ENCODE measurements at regions not wholly inside any gene's neighbourhood (a gene's known extent, or its start where the extent isn't known, plus 50 kb on each side); places are given as distances from the start of the nearest gene placed in this dataset.
"Not testable (repeated sequence)": the region's sequence is repeated elsewhere in the genome, so short reads cannot be mapped to it uniquely, and the experiment has no call there.

DNA sequence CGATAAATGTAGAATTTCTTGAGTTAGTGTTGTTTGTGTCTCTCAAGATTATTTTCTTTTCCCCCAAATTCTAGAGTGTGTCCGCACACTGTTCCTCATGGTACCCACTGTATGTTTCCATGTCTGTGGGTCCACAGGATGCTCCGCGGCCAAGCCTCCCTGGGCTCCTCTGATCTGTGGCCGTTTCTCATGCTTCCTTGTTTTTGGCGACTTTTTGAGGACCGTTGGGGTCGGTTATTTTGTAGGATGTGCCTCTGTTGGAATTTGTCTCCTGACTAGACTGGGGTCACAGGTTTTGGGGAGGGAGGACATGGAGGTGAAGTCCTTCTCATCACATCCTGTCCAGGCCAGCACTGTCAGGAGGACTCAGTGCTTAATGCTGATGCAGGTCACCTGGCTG, 140.0 kb downstream of the LAT start:
- Histone ChIP-seq H3K4me2 (ENCODE audit: low read depth, low read length) (no peak overlapping the region), H3K9me3 (ENCODE audit: low read length) (no peaks in the 10 kb centered on the region), H2AFZ (ENCODE audit: low read length) (no peak overlapping the region), H3K36me3 (replicated peaks in 1 of 2; ENCODE audit: control insufficient read depth in 1 of 2, insufficient read depth in 2 of 2, low read length in 2 of 2) (no peaks in the 10 kb centered on the region), H4K20me1 (ENCODE audit: insufficient read depth, low read length) (no peaks in the 10 kb centered on the region), H3K4me3 (replicated peaks in 1 of 3; ENCODE audit: insufficient read depth in 1 of 3, low read depth in 2 of 3, low read length in 3 of 3) (no peak overlapping the region), H3K27me3 (ENCODE audit: control insufficient read depth in 1 of 2, insufficient read depth in 2 of 2, low read length in 2 of 2) (peaks cover 10 to 44% of the 10 kb centered on the region in 2 experiments), H3K27ac (ENCODE audit: extremely low read length, insufficient read depth, low read length) (no peak overlapping the region), H3K9ac (ENCODE audit: insufficient read depth, low read depth, low read length) (no peak overlapping the region), H3K79me2 (ENCODE audit: insufficient read depth, low read length) (no peaks in the 10 kb centered on the region), H3K4me1 (ENCODE audit: insufficient read depth, low read length) (no peaks in the 10 kb centered on the region)
- POLR2A ChIA-PET = no interaction called here
- TF ChIP-seq KDM4B (CRISPR knock-in tag; IDR thresholded peaks at IDR 0.05) (no peak), ZNF225 (CRISPR knock-in tag; IDR thresholded peaks at IDR 0.05) (no peak), SPEN (CRISPR knock-in tag; IDR thresholded peaks at IDR 0.05; ENCODE audit: low read depth) (no peak), ATM (IDR thresholded peaks at IDR 0.05; ENCODE audit: borderline replicate concordance) (no peak)
- TF ChIP-seq, protein P1, sequence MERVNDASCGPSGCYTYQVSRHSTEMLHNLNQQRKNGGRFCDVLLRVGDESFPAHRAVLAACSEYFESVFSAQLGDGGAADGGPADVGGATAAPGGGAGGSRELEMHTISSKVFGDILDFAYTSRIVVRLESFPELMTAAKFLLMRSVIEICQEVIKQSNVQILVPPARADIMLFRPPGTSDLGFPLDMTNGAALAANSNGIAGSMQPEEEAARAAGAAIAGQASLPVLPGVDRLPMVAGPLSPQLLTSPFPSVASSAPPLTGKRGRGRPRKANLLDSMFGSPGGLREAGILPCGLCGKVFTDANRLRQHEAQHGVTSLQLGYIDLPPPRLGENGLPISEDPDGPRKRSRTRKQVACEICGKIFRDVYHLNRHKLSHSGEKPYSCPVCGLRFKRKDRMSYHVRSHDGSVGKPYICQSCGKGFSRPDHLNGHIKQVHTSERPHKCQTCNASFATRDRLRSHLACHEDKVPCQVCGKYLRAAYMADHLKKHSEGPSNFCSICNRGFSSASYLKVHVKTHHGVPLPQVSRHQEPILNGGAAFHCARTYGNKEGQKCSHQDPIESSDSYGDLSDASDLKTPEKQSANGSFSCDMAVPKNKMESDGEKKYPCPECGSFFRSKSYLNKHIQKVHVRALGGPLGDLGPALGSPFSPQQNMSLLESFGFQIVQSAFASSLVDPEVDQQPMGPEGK (CRISPR knock-in tag; IDR thresholded peaks at IDR 0.05) = no peak
- DNase-seq (ENCODE audit: low spot score) (no peak), ATAC-seq (no peak), FAIRE-seq (no peak)
- WGBS (ENCODE audit: low lambda C conversion rate) = 40% methylated on average over 8 of the region's 8 CpGs
- intact Hi-C loops (cut with micrococcal nuclease; ENCODE audit: unreplicated experiment) = no loop called here
- CTCF ChIA-PET (ENCODE audit: low intra/inter-chr PET ratio, low total read pairs) = no interaction called here
- in situ Hi-C loops (cut with HindIII; ENCODE audit: extremely low pct_ligation_motif_present, low pct_unique_long_range_greater_than_20kb) = loop anchor here (25.0 kb wide), 1 partner anchor 87 kb away; no protein-coding TSS in a partner anchor
- no TSS peak for BruUV-seq (replicated peaks)

DNA sequence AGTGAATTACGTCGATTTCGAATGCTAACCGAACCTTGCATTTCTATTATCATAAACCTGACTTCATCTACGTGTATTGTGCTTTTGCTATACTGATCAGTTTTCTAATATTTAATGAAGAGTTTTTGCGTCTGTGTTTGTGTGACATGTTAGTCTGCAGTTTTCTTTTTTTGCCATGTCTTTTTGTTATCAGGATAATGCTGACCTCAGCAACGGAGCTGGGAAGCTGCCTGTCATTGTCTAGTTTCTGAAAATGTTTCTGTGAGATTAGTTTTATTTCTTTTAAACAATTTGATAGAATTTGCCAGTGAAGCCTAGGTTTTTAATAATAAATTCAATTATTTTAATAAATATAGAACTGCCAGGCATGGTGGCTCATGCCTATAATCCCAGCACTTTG, 139.3 kb downstream of the LAT start:
- BruUV-seq (replicated peaks); CTCF ChIA-PET (ENCODE audit: low intra/inter-chr PET ratio, low total read pairs): not testable (repeated sequence)
- in situ Hi-C loops (cut with HindIII; ENCODE audit: extremely low pct_ligation_motif_present, low pct_unique_long_range_greater_than_20kb) = loop anchor here (25.0 kb wide), 1 partner anchor 88 kb away; no protein-coding TSS in a partner anchor

DNA sequence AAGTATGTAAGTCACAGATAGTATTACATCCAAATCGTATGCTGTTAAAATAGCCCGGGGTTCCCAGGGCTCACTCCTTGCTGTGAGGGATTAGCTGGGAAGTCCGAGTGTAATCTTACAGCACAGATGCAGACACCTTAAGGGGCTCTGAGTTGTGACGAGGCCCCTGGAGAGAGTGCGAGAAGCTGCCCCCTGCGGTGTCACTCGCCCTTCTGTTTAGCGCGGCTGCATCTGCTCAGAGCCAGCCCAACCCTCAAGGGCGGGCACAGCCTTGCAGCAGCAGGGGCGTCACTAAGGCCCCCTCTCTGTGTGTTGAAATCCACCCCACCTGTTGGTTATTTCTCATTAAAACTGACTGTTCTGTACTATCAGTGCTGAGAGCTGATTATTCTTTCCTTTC, 135.8 kb downstream of the LAT start:
- H3K4me3 ChIP-seq (replicated peaks in 1 of 3; ENCODE audit: insufficient read depth in 1 of 3, low read depth in 2 of 3, low read length in 3 of 3); FAIRE-seq; H3K4me2 ChIP-seq (ENCODE audit: low read depth, low read length); H3K9ac ChIP-seq (ENCODE audit: insufficient read depth, low read depth, low read length); BruUV-seq (replicated peaks); H3K27ac ChIP-seq (ENCODE audit: extremely low read length, insufficient read depth, low read length); H2AFZ ChIP-seq (ENCODE audit: low read length); H3K9me3 ChIP-seq (ENCODE audit: low read length); DNase-seq (ENCODE audit: low spot score); H4K20me1 ChIP-seq (ENCODE audit: insufficient read depth, low read length); H3K27me3 ChIP-seq (ENCODE audit: control insufficient read depth in 1 of 2, insufficient read depth in 2 of 2, low read length in 2 of 2); intact Hi-C loops (cut with micrococcal nuclease; ENCODE audit: unreplicated experiment); POLR2A ChIA-PET; H3K36me3 ChIP-seq (replicated peaks in 1 of 2; ENCODE audit: control insufficient read depth in 1 of 2, insufficient read depth in 2 of 2, low read length in 2 of 2); H3K79me2 ChIP-seq (ENCODE audit: insufficient read depth, low read length); CTCF ChIA-PET (ENCODE audit: low intra/inter-chr PET ratio, low total read pairs); ATAC-seq: not testable (repeated sequence)
- in situ Hi-C loops (cut with HindIII; ENCODE audit: extremely low pct_ligation_motif_present, low pct_unique_long_range_greater_than_20kb) = loop anchor here (25.0 kb wide), 1 partner anchor 92 kb away; no protein-coding TSS in a partner anchor
- peaks cover 12% of the 10 kb centered on the region for H3K4me1 ChIP-seq (ENCODE audit: insufficient read depth, low read length)
- 58% methylated on average over 11 of the region's 11 CpGs for WGBS (ENCODE audit: low lambda C conversion rate)

More for the DNA sequence above, 139.3 kb downstream of the LAT start:
- 72% methylated on average over 7 of the region's 7 CpGs for WGBS (ENCODE audit: low lambda C conversion rate)
- ATAC-seq; H4K20me1 ChIP-seq (ENCODE audit: insufficient read depth, low read length); H3K27ac ChIP-seq (ENCODE audit: extremely low read length, insufficient read depth, low read length); DNase-seq (ENCODE audit: low spot score); POLR2A ChIA-PET; H3K4me2 ChIP-seq (ENCODE audit: low read depth, low read length); H3K36me3 ChIP-seq (replicated peaks in 1 of 2; ENCODE audit: control insufficient read depth in 1 of 2, insufficient read depth in 2 of 2, low read length in 2 of 2); H3K9ac ChIP-seq (ENCODE audit: insufficient read depth, low read depth, low read length); H3K9me3 ChIP-seq (ENCODE audit: low read length); H3K4me3 ChIP-seq (replicated peaks in 1 of 3; ENCODE audit: insufficient read depth in 1 of 3, low read depth in 2 of 3, low read length in 3 of 3); H3K79me2 ChIP-seq (ENCODE audit: insufficient read depth, low read length); intact Hi-C loops (cut with micrococcal nuclease; ENCODE audit: unreplicated experiment); H2AFZ ChIP-seq (ENCODE audit: low read length); H3K4me1 ChIP-seq (ENCODE audit: insufficient read depth, low read length); FAIRE-seq: not testable (repeated sequence)
- H3K27me3 ChIP-seq (ENCODE audit: control insufficient read depth in 1 of 2, insufficient read depth in 2 of 2, low read length in 2 of 2) = peaks cover 6 to 39% of the 10 kb centered on the region in 2 experiments; a peak in 4 of 5 replicates
- peak; percentile 81 to 90 for TF ChIP-seq MAFK (conservative IDR thresholded peaks at IDR 0.05 in 1 of 2, IDR thresholded peaks at IDR 0.05 in 1 of 2; ENCODE audit: low read length in 2 of 2)
- peak; percentile 83 for TF ChIP-seq MAFF (IDR thresholded peaks at IDR 0.05; ENCODE audit: low read depth, low read length)

Measured in HepG2 (cell line).